ENCODE measurements at regions not wholly inside any gene's neighbourhood (a gene's known extent, or its start where the extent isn't known, plus 50 kb on each side); places are given as distances from the start of the nearest gene placed in this dataset.
"Not testable (repeated sequence)": the region's sequence is repeated elsewhere in the genome, so short reads cannot be mapped to it uniquely, and the experiment has no call there.

DNA sequence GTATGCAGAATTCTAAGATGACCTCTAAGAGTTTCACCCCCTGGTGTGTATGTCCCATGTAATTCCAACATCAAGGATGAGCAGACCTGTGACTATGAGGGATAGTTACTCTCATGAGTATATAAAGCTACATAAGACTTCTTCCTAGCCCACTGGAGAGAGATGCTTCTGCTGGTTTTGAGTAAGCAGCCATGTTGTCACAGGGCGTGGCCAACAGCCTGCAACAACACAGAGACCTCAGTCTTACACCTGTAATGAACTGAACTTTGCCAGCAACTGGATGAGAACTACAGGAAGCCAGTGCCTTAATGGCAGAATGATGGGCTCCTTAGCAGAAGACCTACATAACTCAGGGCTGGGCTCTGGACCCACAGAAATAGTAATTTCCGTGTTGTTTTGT lies 120.9 kb downstream of the GOLGA6L6 start:
- TF ChIP-seq, protein P1, sequence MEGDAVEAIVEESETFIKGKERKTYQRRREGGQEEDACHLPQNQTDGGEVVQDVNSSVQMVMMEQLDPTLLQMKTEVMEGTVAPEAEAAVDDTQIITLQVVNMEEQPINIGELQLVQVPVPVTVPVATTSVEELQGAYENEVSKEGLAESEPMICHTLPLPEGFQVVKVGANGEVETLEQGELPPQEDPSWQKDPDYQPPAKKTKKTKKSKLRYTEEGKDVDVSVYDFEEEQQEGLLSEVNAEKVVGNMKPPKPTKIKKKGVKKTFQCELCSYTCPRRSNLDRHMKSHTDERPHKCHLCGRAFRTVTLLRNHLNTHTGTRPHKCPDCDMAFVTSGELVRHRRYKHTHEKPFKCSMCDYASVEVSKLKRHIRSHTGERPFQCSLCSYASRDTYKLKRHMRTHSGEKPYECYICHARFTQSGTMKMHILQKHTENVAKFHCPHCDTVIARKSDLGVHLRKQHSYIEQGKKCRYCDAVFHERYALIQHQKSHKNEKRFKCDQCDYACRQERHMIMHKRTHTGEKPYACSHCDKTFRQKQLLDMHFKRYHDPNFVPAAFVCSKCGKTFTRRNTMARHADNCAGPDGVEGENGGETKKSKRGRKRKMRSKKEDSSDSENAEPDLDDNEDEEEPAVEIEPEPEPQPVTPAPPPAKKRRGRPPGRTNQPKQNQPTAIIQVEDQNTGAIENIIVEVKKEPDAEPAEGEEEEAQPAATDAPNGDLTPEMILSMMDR (conservative IDR thresholded peaks at IDR 0.05; ENCODE audit: low read depth, low read length) = not testable (repeated sequence)
- TF ChIP-seq EZH2 (IDR thresholded peaks at IDR 0.05; ENCODE audit: low read length, unreplicated experiment); EZH2phosphoT487 (IDR thresholded peaks at IDR 0.05; ENCODE audit: borderline replicate concordance, low read length): not testable (repeated sequence)
